Middle frontal gyrus (tissue), 1 donor: ENCODE measurements at regions not wholly inside any gene's neighbourhood (a gene's known extent, or its start where the extent isn't known, plus 50 kb on each side); places are given as distances from the start of the nearest gene placed in this dataset.

Source experiments
- DNase-seq: peaks from one replicate; pipeline ENCODE4 v3.0.0-alpha.2; 2015; ENCODE audit warnings: low spot score; ENCODE audit errors: extremely low spot score

DNA sequence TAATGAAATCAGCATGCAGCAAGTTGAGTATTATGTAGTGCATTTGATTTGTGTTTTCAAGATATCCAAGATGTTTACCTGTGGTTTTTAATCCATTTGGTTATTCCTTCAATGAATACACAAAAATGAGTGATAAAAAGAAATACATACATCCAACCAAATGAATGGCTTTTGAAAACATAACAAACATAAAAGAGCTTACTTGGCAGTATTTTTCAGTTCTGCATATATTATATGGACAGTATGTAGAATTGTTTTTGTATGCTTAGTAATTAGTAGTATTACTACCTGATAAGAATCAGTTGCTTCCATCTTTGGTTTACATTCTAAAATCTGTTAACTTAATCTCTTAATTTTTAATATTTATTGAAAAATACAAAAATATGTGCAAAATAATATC is 908.9 kb upstream of the AGA start:
- DNase-seq = no peak

DNA sequence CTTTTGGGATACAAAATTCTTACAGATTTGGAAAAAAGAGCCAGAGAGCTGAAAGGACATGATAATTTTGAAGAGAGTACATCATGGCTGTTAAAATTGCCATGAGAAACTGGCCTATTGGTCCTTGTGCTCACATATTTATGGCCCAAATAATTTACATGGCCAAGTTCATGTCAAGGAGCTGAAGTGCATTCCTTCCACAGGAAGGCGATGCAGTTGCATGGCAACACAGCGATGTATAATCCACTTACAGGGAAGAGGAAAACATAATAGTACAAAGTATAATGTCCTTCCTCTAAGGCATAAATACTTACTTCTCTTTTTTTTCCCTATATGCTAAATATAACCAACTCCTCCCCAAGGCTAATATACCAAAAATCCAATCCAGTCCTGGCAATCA is 914.5 kb upstream of the AGA start:
- DNase-seq = no peak

DNA sequence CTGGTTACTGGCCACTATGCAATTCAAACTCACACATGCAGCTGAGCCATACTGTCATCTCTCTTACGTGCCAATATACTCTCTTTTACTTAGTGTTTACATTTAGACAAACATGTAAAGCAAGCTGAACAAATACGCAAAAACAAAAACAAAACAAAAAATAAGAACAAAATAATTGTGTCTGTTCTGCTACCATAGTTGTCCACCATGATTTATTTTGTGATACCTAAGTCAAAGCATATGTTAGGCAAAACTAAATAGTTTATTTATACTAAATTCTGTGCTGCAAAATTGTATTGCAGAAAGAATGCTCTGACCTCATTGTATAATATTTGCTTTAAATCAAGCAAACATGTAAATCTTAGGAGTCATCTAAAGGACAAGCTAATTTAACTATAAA is 943.2 kb upstream of the AGA start:
- no peak for DNase-seq

DNA sequence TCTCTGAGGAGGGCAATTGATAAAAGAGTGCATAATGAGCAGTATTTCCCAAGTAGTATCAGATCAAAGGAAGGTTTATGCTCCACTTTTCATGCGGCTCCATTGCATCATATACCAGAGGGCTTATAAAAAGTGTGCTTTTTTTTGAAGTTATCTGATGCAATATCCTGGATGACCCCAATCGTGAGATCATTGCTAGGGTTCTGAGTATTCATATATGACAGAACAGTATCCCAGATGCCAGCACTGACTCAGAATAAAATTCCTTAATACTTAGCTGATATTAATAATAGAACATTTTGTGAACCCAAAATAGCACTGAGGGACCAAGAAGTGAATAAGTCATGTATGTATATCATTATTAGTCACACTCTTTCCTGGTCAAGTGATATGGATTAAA is 945.5 kb upstream of the AGA start:
- DNase-seq = no peak

DNA sequence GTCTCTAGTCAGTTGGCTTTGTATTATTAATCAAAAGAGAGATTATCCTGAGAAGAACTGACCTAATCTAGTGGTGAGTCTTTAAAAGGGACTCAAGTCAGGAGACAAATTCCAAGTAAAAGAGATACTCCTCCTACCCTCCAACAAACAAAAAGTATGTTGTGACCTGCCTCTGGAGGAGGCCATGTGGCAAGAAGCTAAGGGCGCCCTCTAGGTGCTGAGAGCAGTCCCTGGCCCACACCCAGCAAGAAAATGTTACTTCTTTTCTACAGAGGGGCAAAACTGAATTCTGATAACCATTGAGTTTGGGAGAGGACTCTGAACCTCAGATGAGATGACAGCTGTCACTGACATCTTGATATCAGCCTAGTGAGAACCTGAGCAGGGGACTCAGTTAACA is 953.6 kb upstream of the AGA start:
- no peak for DNase-seq

DNA sequence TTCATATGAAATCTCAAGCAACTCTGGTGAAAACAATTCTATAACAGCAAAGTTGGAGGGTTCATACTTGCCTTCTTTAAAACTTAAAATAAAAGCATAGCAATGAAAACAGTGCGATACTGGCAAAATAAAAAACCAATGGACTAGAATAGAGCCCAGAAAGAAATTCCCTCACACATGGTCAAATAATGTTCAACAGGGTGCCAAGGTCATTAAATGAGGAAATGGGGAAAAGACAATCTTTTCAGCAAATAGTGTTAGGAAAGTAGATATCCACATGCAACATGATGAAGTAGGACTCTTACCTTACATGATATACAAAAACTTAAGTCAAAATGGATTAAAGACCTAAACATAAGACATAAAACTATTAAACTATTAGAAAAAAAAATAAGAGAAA is 970.2 kb upstream of the AGA start:
- DNase-seq = no peak

DNA sequence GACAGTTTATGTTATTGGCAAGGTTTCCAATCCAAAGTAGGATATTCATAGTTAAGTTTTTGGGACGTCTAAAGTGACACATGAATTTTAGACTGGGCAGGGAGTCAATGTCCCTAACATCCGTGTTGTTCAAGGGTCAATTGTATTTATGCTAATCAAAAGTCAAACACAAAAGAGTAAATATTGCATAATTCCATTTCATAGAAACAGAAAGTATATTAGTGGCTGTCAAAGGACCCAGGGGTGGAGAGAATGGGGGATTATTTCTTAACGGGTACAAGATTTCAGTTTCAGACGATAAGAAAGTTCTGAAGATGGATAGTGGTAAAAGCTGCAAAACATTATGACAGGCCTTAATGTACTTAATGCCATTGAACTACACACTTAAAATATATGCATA is 971.8 kb upstream of the AGA start:
- no peak for DNase-seq

DNA sequence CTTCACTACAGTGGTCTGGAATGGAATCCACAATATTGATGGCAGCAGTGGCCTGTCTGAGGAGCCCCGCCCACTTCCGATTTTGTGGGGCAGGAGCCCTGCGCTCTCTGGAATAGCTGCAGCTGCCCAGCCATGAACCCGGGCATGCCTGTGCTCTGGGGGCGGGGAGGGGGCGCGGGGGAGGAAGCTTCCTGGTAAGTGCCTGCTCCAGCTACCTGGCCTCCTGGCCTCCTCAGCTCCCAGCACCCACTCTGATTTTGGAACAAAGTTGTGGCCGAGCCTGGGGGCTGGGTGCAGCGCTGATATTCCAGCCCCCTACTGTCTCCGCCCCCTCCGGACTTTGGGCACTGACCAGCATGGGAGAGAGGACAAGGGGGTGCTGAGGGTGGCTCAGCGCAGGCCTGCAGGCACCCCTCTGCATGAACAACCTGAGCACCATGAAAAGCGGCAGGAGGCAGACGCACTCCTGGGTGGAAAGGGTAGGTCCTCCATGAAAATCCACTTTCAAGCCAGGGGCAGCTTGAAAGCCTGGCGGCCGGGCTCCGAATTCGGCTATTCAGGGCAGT is 972.7 kb upstream of the AGA start:
- DNase-seq = no peak

DNA sequence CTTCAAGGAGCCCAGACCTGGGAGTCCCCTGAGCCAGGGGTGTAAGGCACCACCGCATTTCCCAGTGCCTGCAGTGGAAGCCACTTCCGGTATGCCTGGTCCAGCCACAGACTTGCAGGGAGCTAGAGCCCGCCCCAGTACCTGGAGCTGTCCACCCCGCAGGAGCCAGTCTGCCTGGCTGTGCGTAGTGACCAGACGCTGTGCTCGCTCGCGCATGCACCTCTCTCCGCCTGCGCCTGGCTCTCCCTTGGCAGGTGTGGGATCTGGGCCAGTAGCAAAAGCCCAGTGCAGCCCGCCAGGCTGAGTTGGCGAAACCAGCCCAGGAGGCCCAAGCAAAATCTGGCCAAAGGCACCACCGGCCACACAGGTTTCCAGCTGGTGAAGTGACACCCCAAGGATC is 973.7 kb upstream of the AGA start:
- no peak for DNase-seq

DNA sequence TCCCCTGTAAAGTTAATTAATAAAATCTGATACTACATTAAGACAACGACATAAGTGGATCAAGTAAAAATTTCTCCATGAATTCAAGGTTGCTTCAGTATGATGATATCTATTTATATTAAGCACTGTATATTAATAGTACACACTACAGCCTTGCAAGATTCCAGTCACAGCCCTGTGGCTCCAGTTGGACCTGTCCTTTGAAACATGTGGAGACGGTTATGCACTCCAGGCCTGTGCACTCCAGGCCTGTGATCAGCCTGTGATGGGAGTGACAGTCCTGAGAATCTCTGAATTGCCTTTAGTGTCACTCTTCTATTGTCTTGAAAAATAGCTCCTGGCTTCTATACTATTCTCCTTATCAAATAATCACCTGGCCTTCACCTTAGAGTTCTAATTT is 981.1 kb upstream of the AGA start:
- DNase-seq = no peak

DNA sequence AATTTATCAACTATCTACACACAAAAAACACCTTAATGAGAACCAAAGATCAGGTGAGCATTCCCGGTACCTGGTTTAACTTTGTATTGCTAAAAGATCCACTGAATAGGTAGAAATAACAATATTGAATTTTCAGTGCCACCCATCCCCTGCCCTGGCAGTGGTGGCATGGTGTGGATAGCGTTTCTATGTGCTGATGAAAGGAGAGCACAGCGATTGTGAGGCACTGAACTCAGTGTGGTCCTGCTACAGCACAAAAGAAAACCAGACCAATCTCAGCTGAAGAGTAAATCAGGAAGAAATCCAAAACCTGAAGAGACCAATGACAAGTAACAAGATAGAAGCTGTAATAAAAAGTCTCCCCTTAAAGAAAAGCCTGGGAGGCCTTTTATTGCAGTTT is 984.6 kb upstream of the AGA start:
- no peak for DNase-seq

DNA sequence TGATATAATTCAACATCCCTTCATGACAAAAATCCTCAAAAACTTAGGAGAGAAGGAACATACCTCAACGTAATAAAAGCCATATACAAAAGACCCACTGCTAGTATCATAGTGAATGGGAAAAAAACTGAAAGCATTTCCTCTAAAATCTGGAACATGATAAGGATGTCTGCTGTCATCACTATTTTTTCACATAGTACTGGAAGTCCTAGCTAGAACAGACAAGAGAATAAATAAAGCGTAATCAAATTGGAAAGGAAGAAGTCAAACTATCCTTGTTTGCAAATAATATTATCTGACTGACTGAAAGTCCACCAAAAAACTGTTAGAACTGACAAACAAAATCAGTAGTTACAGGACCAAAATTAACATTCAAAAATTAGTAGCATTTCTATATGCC is 985.4 kb upstream of the AGA start:
- DNase-seq = no peak

DNA sequence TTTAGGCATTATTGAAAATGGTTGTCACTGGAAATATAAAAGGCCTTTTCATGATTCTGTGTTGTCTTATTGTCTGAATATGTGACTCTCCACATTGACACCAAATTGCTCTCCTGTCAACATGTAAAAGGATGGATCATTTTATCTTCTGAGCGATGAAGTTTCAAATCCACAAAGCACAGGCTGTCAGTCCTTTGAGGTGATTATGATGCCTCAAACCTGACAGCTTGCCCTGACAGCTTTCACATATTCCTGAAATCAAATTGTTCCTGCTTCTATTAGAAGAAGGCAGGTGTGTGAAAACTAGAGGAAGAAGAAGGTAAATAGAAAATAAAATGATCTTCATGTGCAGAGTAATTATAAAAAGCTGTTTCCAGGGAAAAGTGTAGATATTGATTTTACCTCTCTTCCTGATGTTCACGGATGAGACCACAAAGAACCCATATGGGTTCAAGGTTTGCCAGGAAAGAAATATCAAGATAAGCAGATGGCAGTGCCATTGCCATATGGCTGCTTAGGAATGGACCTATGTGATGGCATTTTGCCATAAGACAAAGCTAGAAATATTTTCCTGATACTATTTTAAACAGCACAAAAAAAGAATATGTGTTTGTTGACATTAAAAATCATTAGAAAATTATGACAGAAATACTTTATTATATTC is 1006.3 kb upstream of the AGA start:
- DNase-seq = no peak

DNA sequence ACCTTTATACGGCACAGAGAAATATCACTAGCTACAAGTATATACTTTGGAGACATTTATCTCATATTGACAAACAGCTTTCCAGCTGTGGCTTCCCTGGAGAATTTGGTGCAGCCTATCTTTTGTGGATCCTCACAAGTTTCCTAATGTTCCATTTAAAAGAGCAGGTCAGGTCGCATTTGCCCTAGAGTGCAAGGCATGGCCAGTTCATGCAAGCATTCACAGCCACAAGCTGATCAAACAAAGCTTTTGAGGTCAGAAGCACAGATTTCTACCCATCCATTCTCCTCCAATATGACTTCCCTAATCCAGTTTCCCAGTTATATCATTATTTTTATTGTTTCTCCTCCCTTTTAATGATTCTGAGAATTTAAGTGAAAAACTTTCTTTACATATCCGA is 1008.4 kb upstream of the AGA start:
- no peak for DNase-seq

DNA sequence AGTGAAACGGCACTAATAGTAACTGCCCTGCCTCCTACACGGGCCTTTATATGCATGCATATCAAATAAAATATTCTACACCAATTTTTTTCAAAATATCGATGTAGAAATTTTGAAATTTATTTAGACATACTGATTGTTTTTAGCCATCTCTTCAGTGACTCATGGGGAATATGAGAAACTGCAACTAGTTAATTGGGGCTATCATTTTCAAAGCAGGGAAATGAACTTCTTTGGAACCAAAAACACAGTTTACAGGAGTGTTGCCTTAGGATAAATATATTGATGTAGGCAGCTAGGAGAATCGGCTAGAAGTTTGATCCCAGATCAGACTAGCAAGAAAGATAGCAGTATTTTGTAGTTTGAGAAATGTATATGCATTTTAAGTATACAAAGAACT is 1010.8 kb upstream of the AGA start:
- no peak for DNase-seq

DNA sequence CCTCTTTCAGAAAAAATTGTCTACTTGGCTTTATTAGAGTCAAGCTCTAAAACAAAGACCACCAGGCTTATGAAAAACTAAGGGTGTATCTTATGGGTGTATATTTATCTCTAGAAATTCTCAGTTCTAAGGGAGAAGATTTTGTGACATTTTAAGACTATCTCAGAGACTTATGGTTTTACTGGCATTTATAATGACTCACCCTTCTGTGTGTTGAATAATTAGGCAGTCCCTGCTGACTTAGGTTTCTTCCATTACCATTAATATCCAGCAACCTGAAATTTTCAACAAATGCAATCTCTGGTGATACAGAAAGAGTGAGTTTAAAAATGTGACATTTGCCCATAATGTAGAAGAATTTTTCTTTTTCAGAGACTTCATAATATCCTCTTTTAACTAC is 1015.0 kb upstream of the AGA start:
- DNase-seq = no peak

DNA sequence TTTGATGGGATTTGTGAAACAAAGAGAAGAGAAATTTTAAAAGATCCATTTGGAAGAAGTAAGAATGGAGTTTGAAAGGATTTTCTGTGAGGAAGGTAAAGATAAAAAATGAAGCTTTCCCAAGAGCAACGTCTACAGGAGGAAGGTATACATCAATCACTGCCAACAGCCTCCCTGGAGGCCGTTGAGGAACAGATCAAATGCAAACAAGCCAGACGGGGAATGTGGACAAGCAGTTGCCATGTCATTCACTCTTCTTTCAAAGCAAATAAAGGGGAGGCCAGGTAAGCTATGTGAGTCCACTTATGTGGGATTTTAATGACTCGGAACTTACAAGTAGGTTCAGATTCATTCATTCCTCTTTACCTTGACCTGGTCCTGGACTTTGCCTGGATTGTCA is 1020.5 kb upstream of the AGA start:
- no peak for DNase-seq

DNA sequence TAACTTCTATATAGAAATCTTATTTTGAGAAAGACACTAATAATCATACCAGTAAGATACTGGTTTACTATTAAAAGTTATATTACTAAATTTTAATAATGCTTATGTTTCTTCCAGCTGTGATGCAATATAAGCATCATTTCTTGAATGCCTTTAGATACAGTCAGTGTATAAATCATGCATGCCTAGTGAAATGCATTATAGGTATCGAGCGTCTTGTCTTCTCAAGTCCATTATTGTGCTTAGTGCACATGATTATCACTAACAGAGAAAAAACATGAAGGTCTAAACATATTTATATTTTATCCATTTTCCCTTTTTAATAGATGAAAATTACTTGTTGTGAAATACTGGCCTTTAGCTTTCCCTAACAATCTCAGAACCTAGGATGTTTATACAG is 1021.5 kb upstream of the AGA start:
- no peak for DNase-seq

DNA sequence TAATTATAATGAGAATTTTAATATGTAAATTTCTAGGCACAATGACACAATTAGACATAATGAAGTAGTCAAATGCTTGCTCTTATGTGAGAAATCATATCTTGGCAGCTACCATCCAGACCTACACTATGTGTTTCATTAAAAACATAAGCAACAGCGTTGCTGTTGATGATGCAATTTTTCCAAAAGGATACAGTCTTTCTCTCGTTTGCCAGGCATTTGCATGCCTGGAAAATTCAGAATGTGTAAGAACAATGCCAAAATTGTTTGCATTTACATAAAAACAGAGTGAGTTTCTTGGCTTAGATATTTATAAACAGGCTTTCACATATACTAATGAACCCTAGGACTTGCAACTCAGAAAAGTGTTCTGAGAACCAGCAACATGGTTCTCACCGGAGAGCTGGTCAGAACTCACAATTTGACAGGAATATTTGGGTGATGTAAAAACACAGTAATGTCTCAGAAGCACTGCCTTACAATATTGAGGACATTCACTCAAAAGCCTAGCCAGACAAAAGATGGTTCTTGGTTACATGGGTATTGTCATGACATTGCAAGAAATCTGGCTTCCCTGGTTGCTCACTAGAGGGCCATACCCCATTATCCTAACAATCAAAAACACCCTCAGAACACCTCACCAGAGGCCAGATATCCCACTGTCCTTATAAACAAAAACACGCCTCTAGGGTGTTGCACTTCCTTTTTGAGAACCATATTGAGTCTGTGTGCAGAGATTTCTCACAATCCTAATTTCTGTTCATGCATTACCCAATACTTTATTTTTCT is 1029.0 kb upstream of the AGA start:
- DNase-seq = no peak

DNA sequence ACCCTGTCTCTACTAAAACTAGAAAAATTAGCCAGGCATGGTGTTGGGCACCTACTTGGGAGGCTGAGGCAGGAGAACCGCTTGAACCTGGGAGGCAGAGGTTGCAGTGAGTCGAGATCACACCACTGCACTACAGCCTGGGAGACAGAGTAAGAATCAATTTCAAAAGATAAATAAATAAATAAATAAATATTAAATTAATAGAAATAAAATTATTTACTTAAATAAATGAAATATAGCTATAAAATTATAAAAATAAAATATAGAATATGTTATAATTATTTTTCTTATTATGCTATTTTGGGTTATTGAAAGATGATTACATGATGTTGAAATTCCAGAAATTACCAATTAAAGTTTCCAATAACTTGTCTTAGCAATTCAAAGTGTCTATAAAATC is 1029.8 kb upstream of the AGA start:
- no peak for DNase-seq

DNA sequence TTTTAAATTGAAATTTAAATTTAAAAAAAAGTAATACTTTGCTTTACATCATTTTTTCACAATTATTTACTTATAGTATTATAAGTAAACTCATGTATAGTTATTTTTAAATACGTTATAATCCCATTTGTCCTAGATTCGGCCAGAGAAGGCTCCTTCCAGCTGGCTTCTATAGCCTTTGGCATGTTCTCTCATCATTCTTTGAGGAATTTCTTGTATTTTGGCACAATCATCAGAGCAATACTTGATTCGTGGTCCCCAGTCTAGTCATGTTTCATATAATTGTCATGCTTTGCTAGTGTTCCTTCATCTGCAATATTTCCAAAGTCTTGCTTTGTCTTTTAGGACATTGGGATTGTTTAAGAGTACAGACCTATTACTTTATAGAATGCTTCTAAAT is 1037.9 kb upstream of the AGA start:
- no peak for DNase-seq

DNA sequence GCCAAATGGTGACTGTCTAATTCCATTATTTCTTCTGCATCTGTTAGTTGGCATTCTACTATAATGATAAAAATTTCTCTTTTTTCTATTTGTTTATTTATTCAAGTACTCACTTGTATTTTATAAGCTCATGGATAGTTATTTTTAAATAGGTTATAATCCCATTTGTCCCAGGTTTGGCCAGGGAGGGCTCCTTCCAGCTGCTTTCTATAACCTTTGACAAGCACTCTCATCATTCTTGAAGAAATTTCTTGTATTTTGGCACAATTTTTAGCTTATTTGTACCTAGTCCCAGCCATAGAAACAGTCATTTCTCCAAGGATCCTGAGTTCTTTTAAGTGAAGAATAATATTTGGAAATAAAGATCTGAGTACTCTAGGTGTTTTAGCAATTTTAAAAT is 1038.6 kb upstream of the AGA start:
- no peak for DNase-seq

DNA sequence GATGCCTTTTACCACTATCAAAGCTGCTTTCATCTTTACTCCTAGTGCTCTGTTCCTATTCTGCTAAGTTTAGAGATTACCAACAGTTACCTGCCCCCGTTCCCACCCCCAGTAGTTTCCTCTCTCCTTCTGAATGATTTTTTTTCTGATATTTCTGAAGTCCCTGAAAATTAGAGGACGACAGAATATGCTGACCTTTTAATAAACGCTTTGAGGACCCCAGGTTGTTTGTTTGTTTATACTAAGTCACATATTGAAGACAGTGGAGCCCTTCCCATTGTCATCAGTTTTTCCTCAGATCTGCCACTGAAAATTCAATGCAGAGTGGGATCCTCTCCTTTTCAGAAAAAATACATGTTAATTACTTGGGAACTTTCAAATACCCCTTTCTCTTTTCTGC is 1039.3 kb upstream of the AGA start:
- no peak for DNase-seq
